ENCODE measurements at regions not wholly inside any gene's neighbourhood (a gene's known extent, or its start where the extent isn't known, plus 50 kb on each side); places are given as distances from the start of the nearest gene placed in this dataset.

GRCh38 chr22:49044091-49044490 is 783.6 kb downstream of the BRD1 start:
- no peak for TF ChIP-seq CTCF (IDR thresholded peaks at IDR 0.05)
- TF ChIP-seq ZFX (IDR thresholded peaks at IDR 0.05; ENCODE audit: borderline replicate concordance), result no peak
